Medulla oblongata (tissue), 1 donor: ENCODE measurements at regions not wholly inside any gene's neighbourhood (a gene's known extent, or its start where the extent isn't known, plus 50 kb on each side); places are given as distances from the start of the nearest gene placed in this dataset.
"Not testable (repeated sequence)": the region's sequence is repeated elsewhere in the genome, so short reads cannot be mapped to it uniquely, and the experiment has no call there.

Experiments
- DNase-seq: peaks from one replicate; pipeline ENCODE4 v3.0.0-alpha.2; 2015; ENCODE audit errors: extremely low spot score

DNA sequence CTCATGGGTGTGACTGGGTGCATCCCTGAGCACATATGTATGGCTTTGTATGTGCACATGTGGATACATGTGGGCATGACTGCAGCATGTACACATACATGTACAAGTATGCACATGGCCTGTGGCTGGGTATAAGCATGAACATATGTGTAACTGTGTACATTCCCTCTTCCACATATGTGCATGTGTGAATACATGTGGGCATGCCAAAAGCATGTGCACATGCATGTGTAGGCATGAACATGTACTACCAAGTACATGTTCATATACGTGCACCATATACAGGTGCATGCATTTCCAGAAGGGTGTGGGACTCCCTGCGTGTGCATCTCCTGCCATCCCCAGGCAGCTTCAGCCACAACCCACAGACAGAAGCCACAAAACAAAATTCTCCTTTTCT lies 208.2 kb downstream of the MN1 start:
- no peak for DNase-seq

DNA sequence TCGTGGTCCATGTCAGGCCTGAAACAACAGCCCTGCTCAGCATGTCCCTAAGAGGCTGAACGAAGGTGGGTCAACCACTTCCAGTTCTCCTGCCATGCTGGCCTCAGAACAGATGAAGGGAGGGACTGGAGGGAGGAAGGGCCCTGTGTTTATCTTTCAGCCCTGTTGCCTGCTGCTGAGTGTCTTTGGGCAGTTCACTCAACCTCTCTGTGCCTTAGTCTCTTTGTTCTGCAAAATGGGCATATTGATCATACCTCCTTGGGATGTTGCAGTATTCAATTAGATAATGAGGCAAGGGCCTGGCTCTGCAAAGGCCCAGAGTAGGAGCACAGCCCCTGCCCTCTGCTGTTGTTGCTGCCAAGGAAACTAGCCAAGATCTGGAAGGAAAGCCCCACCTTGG lies 207.5 kb downstream of the MN1 start:
- no peak for DNase-seq

DNA sequence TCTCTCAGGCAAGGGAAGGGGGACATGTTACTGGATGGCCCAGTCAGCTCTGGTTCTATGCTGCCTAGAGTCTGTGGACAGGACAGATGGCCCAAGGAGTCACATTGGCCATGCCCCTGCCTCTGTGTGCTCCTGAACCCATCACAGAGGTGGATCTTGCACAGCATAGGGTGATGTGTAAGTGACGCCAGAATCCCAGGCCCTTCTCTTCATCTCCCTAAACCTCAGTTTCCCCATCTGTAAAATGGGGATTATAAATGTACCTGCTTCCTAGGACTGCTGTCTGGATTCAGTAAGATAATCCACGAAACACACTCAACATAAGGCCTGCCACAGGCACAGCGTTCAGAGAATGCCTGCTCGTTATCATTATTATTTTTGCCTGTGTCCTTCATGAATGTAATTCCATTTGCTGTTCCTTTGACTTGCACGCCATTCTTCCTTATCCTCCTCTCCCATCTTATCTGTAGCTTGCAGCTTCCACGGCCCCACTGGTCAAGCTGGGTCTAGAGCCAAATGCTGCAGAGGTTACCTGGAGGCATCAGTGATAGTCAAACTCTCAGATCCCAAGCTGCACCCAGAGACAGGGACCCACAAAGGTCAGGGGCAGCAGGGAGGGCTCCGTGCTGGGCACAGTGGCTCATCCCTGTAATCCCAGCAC lies 207.0 kb downstream of the MN1 start:
- DNase-seq: no peak

DNA sequence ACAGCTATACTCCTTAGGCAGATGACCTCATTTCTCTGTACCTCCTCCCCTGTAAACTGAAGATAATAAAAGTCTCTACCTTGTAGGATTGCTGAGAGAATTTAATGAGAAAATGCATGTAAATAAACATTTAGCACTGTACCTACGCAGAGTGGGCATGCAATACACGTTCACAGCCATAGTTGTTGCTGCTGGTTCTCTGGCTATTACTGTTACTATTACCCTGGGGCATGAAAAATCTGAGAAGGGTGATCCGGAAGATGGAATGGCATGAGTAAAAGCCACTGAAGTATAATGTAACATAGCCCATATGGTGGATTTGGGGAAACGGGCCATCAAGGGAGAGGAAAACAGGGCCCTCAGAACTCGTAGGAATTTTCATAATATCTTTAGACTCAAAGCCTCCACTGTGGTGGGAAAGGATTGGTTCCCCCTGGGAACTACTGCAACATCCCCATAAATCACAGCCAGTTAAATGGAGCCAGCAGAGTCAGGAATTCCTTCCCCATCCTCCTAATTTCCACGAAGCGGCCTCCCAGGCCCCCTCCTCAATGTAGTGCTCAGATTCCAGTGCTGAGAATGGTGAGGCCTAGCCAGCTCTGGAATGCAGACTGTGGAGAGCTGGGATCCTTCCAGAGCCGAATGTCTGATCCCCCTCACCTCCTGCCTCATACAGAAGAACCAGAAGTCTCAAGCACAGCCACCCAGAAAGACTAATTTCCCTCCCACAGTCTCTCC lies 205.3 kb downstream of the MN1 start:
- DNase-seq: no peak

DNA sequence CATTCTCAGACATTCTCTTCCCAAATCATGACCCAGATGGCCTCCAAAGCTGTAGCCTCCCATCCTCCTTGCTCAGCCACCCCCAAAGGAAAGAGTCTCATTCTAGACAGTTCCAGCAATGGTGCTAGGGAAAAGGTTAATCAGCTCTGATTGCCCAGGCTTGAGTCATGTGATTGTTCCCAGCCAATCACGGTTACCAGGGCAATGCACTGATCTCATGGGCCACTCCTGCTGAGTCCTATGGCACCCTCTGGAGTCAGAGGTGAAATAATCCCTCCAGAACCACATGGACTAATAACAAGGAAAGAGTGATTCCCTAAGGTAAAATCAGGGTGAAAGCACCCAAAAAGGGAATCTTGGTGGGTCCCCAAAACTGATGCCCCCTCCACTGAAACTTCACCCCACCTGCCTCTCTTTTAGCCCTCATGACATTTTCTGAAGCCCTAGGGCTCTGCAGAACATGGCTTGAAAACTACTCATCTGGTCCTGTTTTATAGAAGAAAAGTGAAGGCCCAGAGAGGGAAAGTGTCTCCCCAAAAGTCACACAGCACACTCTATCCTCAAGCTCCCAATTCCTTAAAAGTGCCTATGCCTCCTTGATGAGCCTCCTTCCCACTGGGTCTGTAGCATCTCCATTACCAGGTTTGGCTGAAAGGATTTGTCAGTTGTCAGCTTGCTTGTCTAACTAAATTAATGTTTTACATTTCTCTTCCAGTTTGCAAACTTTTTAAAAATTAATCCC lies 203.7 kb downstream of the MN1 start:
- DNase-seq: no peak

DNA sequence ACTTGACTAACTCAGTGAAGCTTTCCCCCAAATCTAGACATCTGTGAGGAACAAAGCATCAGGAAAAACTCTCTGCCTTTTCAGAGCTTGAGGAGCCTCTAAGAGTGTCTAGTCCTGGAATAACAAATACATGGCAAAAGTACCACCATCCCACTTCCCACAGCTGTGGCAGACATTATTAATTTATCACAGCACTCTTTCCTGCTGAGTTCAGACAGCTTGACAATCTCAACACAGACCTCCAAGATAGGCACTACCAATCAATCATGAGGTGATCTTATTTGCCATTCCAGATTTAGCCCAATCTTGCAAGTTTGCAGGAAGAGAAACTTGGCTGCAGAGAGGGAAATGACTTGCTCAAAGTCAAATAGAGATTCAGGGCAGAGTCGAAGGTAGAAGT lies 202.8 kb downstream of the MN1 start:
- no peak for DNase-seq

DNA sequence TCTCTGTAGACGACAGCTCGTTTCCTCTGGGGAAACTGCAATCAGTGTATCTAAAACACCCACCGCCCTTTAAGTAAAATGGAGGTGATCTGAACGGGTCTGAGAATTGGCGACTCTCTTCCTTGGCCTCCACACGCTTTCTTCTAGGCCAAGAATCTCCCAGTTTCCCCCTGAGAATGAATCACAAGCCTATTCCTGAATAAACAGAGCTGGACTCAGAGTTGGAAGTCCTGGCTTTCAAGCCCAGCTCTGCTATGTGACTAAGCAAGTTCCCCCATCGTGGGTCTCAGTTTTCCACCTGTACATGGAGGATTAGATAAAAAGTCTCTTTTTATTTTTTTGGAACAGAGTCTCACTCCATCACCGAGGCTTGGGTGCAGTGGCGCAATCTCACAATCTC lies 200.4 kb downstream of the MN1 start:
- DNase-seq: no peak

DNA sequence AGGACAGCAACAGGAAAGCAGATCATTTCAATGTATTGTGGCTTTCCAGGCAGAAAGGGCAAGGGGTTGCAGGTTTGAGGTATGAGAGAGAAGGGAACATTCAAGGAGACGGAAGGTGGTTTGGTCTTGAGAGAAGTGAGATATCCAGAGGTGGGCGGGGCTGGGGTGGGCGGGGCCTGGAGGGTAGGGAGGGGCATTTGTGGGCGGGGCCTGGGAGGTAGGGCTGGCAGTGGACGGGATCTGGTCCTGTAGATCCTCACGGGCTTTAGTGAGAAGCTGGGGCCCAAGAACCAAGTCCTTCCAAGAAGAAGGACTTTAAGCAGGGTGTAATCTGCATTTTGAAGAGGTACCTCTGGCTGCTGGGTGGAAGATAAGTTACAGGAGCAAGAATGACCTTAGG lies 199.2 kb downstream of the MN1 start:
- no peak for DNase-seq

DNA sequence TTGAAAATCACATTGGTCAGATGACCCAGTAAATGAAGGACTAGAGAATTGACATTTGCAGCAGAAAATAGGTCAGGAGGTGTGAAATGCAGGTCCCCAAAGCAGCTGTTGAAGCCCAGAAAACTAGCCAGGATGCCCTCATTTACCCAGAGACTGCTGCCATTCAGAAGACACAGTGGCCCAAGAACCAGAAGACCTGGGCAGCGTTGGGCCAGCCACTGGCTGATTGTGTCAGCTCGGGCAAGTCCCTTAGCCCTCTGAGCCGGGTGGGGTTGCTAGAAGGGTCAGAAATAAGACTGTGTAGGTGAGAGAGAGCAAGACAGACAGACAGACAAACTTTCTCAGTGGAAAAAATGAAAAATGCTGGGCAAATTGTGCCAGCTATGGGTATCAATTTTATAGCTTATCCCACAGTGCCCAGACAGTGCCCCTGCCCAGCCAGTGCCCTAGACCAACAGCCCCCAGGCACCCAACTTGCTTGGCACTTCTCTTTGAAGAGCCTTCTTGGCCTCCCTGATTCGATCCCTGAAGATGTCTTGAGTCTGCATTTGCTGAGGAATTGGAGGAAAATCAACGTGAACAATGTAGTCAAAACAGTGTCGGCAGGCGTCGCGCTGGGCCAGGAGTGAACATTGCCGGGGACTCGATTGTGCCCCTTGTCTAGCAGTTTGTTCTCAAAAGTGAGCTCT lies 198.3 kb downstream of the MN1 start:
- no peak for DNase-seq

DNA sequence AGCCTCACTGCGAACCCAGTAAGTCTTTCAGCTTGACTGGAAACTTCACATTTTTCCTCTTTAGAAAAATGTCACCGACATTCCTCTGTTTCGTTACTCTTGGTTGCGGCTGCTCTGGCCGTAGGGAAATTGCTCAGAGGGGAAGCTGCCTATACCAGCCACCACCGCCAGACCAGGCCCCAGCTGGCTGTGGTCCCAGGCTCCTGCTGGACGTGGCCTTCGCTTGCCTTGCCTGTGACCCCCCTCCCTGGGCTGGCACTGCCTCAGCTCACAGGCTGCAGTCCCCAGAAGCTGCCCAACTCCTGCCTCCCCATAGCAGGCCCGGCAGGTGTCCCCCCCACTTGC lies 197.8 kb downstream of the MN1 start:
- no peak for DNase-seq

DNA sequence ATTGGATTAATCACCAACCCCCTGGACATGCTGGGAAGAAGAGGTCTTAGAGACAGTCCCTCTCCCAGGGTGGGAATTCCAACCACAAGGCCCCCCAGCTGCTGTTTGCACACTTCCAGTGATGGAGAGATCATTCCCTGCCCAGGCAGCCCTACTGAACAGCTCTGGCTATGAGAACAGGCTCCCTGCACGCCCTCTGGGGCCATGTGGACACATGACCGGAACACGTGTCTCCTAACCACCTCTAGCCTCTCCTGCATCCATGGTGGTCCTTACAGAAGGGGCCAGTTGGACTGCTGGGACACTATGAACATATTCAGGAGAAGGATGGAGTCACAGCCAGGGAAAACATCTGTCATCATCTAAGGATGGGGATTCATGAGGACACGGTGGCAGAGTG lies 196.2 kb downstream of the MN1 start:
- no peak for DNase-seq

DNA sequence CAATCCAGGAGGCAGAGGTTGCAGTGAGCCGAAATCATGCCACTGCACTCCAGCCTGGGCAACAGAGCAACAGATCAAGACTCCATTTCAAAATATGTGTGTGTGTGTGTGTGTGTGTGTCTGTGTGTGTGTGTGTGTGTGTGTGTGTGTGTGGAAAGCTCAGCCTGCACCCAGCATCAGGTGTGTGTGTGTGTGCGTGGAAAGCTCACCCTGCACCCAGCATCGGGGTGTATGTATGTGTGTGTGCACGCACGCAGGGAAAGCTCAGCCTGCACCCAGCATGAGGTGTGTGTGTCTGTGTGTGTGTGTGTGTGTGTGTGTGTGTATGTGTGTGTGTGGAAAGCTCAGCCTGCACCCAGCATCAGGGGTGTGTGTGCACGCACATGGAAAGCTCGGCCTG lies 193.8 kb downstream of the MN1 start:
- not testable (repeated sequence) for DNase-seq

DNA sequence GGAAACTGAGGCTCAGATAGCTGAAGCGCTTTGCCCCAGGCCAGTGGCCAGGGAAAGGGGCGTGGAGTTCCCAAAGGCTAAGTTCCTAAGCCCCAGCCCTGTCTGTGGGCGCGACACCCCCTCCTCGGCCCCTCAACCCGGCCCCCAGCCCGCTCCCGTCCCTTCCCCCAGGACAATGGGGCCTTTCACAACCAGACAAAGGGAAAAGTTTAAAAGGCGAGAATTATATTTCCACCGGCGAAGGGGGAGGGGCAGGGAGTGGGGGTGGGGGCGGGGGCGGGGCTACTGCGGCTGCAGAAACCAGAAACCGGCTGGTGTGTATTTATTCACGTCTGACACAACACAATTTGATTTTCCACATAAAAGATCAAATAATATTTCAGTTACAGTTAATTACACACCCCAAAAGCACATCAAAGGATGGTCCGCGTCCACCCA lies 192.1 kb downstream of the MN1 start:
- no peak for DNase-seq

DNA sequence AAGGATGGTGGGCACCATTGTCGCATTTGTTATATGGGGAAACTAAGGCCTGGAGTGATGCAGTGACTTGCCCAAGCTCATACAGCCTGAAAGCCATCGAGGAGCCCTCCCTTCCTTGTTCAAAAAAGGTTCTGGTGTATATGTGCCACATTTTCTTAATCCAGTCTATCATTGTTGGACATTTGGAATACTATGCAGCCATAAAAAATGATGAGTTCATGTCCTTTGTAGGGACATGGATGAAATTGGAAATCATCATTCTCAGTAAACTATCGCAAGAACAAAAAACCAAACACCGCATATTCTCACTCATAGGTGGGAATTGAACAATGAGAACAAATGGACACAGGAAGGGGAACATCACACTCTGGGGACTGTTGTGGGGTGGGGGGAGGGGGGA lies 191.4 kb downstream of the MN1 start:
- not testable (repeated sequence) for DNase-seq

DNA sequence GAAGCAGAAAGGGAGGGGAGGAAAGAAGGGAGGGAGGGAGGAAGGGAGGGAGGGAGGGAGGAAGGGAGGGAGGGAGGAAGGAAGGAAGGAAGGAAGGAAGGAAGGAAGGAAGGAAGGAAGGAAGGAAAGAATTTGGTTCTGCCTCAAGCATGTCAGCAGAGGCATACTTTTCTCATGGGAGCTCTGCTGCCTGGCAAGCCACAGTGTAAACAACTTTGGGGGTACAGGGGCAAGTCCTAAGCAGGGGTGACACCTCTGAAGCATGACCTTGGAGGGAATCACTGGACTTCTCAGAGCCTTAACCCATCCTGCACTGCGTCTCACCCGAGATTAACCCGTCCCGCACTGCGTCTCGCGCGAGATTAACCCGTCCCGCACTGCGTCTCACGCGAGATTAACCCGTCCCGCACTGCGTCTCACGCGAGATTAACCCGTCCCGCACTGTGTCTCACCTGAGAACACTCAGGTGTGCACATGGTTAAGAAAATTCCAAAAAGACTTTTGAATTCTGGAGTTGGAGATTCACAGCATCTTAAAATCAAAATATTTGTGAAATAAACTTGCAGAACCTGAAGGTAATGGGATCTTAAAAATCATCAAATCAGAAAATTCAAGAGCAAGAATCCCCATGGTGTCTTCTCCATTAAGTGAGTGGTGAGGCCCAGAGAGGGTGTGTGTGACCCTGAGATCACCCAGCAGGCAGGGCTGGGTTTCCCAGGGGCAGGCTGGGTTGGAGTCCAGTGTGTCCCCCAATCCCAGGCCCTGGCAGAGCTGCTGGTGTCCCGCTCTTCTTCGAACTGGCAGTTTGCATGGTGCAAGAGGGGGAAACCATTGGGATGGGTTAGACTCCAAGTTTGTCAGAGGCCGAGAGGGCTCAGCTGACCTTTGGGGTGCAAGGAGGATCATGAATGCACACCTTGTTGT lies 190.4 kb downstream of the MN1 start:
- DNase-seq: no peak

DNA sequence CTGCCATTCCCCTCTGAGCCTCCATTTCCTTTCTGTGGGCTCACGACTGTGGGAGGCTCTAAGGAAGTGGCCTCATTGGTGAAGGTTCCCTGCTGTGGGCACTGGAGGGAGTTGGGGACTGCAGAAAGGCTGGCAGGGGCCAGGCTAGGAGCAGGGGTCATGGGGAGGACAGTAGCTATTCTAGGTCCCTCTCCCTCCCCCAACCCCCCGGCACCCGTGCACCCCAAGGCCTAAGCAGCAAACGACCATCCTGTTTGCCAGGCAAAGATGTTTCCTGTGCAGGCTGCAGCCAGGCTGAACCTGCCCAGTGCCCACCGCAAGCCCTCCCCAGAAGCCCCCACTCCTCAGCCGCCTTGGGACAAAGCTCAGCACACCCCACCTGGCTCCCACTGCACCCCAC lies 189.4 kb downstream of the MN1 start:
- DNase-seq: no peak

DNA sequence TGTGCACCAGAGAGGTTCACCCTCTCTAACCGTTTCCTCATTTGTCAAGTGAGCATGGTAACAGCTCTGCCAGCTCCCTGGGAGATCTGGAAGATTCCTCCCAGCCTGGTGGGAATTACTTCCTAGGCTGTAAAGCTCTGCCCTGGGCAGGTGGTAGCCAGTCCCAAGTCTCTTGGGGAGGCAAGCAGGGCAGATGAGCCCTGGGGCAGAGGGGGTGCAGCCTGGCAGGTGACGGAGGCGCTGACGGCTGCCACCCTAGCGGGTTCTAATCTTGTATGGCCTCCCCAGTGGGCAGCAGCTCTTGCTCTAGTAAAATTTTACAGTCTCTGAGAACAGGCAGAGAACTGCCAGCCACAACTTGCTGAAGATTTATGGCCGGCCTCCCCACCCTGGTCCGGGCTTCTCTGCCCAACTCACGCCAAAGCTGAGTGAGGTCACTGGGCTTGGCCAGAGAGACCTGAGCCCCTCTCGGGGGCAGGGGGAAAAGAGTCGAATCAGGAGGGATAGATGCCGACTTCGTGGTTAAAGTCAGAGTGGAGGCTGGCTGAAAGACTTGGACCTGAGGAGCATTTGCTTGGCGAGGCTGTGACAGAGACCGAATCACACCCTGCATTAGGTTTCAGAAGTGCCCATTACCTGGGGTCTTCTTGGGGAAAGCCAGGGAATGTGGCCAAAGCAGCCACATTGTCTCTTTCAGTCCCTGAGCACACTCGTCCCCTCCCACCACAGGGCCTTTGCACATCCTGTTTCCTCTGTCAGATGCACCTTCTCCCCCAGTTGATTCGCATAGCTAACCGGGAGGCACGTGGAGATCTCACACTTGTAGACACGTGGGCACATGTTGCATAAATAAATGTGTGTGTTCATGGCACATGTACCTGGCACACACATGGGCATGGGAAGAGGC lies 188.2 kb downstream of the MN1 start:
- DNase-seq: no peak

DNA sequence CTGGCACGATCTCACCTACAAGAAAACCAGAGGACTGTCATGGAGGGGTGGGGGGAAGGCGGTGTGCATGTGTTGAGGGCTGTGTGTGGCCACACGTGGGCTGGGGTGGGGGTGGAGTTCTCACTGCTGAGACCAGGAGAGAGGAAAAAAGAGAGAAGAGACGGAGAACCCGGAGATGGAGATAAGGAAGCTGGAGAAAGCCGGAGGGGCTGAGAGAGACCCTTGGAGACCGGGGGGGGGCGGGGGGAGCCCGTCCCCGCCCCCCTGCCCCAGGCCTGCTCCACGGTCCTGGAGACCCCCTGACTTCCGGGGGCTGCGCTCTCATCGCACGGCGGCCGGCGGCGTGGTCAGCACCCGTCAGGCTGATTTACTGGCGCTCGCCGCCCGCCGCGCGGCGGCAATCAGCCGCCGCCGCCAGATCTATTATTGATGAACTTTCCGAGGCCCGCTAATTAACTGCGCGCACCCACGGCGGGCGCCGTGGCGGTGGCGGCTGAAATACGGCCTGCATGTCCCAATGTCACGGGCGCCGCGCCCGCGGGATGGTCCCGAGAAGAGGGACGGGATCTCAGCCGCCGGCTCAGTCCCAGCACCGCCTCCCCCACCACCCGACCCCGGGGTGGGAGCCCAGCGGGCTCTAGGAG lies 187.4 kb downstream of the MN1 start:
- DNase-seq: no peak

DNA sequence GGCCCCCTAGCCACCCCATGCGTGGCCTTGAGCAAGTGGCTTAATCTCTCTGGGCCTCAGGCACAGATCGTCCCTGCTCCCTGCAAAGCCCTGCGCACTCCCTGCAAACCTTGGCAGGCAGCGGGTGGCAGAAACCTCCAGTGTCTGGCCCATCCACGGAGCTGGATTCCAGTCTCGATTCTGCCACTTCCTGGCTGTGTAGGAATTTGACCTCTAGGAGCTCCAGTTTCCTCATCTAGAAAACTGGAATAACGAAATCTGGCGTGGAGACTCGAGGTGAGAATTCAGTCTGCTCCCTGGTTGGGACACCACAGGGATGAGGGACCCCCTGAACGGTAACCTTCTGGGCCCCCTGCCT lies 186.9 kb downstream of the MN1 start:
- no peak for DNase-seq

DNA sequence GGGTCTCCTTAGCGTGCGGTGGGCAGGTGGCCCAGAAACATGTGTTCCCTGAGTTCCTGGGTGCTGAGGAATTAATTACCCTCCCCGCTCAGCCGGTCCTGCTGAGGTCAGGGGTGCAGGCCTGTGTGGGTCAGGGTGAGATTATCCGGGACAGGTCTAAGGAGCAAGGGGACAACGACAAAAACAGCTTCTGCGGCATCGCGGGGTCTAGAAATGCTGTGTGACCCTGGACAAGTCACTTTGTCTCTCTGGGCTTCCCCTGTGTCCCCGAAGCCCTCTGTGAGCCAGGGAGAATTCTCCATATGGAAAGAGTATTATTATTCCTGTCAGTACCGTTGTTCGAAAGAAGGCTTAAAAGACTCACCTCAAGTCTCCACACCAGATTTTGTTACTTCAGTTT lies 186.1 kb downstream of the MN1 start:
- no peak for DNase-seq
